ENCODE measurements at regions not wholly inside any gene's neighbourhood (a gene's known extent, or its start where the extent isn't known, plus 50 kb on each side); places are given as distances from the start of the nearest gene placed in this dataset.

DNA sequence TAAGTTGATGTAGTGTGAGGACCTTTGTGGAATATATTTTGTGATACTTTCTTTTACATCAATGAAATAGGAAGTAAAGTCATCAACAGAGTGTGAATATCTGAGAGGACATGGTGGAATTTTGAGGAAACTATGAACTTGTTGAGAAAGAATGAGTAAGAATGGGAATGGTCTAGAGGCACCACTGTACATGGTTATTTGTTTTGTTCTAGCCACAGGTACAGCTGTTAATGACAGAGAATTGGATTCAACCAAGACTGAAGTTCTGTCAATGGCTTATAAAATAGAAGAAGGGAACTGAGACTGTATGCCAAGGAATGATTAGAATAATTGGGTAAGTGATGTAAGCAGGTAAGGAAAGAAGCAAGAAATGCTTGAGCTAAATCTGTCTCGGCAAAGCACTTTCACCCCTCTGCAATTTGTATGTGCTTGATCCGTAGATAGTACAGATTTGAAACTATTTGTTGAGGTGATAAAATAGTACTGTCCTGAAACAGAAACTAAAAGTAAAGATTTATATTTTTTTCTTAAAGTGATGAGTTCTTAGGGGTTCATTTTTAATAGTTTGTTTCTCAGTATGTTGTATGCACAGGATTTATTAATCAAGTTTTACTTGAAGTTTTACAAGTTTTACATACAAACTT, 468.8 kb upstream of the SMC2 start:
- TF ChIP-seq, protein P1, sequence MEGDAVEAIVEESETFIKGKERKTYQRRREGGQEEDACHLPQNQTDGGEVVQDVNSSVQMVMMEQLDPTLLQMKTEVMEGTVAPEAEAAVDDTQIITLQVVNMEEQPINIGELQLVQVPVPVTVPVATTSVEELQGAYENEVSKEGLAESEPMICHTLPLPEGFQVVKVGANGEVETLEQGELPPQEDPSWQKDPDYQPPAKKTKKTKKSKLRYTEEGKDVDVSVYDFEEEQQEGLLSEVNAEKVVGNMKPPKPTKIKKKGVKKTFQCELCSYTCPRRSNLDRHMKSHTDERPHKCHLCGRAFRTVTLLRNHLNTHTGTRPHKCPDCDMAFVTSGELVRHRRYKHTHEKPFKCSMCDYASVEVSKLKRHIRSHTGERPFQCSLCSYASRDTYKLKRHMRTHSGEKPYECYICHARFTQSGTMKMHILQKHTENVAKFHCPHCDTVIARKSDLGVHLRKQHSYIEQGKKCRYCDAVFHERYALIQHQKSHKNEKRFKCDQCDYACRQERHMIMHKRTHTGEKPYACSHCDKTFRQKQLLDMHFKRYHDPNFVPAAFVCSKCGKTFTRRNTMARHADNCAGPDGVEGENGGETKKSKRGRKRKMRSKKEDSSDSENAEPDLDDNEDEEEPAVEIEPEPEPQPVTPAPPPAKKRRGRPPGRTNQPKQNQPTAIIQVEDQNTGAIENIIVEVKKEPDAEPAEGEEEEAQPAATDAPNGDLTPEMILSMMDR (conservative IDR thresholded peaks at IDR 0.05; ENCODE audit: low read depth, low read length) = no peak
- DNase-seq (ENCODE audit: low read depth) = no peak

DNA sequence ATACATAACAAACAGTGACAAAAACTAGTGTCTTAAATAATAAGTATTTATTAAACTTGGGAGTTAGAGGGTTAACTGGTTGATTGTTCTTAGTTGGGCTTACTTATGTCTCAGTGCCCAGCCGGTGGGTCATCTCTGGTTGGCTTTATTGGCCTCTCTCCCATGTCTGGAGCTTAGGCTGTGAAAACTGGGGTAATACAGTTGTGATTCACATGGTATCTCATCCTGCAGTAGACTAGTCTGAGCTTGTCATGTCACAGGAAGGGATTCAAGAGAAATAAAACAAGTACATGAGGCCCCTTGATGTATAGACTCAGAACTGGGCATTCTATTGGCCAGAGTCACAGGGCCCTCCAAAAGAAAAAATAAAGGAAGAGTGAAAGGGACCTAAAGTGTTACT, 466.4 kb upstream of the SMC2 start:
- H3K4me3 ChIP-seq (ENCODE audit: low read depth, low read length) = no peak overlapping the region
- DNase-seq (ENCODE audit: low read depth) = no peak
- TF ChIP-seq, protein P1 (conservative IDR thresholded peaks at IDR 0.05; ENCODE audit: low read depth, low read length) = no peak

More for the DNA sequence above, 468.8 kb upstream of the SMC2 start:
- H3K4me3 ChIP-seq (ENCODE audit: low read depth, low read length) = no peak overlapping the region

DNA sequence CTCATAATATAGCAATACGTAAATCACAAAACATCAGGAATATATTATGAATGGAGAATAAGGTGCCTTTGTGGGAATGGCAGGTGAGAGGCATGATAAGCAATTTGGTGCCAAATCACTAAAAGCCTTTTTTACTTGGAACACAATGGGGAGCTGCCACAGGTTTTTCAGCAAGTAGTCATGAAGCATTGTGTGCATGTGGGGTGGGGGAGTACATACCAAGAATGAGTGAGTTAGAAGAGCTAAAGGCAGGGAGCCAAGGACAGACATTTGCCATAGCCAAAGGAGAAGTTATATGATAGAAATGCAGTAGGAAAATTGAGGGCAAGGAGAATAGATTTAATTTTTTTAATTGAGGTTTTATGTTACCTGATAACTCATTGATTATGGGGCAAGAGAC, 445.0 kb upstream of the SMC2 start:
- TF ChIP-seq, protein P1 (conservative IDR thresholded peaks at IDR 0.05; ENCODE audit: low read depth, low read length) = no peak
- no peak overlapping the region for H3K4me3 ChIP-seq (ENCODE audit: low read depth, low read length)
- no peak for DNase-seq (ENCODE audit: low read depth)

DNA sequence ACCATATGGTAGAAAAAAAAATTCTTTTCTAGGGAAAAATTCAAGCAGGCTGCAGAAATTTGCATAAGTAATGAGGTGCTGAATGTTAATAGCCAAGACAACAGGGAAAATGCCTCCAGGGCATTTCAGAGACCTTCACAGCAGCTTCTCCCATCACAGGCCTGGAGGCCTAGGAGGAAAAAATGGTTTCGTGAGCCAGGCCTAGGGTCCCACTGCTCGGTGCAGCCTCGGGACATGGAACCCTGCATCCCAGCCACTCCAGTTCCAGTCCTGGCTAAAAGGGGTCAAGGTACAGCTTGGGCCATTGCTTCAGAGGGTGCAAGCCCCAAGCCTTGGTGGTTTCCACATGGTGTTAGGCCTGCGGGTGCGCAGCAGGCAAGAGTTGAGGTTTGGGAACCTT, 436.0 kb upstream of the SMC2 start:
- no peak for DNase-seq (ENCODE audit: low read depth)

DNA sequence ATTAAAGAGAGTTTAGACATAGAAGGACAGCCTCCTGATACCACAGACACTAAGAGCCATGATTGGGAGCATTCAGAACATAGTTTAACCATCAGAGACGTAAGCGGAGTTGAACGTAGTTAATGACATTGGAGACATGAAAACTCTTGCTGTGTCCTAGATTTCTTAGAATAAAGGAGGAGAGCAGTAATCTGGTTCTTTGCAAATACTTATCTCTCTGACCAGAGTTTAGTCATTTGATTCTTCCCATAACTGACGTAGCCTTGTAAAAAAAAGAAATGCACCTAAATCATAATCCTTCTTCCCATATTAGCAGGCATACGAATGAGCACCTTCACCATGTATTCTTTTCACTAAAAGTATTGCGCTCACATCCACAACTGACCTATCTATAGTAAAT, 433.3 kb upstream of the SMC2 start:
- no peak overlapping the region for H3K4me3 ChIP-seq (ENCODE audit: low read depth, low read length)
- TF ChIP-seq, protein P1 (conservative IDR thresholded peaks at IDR 0.05; ENCODE audit: low read depth, low read length) = no peak
- DNase-seq (ENCODE audit: low read depth) = no peak

More for the DNA sequence above, 436.0 kb upstream of the SMC2 start:
- TF ChIP-seq, protein P1 (conservative IDR thresholded peaks at IDR 0.05; ENCODE audit: low read depth, low read length) = no peak
- H3K4me3 ChIP-seq (ENCODE audit: low read depth, low read length) = no peak overlapping the region

DNA sequence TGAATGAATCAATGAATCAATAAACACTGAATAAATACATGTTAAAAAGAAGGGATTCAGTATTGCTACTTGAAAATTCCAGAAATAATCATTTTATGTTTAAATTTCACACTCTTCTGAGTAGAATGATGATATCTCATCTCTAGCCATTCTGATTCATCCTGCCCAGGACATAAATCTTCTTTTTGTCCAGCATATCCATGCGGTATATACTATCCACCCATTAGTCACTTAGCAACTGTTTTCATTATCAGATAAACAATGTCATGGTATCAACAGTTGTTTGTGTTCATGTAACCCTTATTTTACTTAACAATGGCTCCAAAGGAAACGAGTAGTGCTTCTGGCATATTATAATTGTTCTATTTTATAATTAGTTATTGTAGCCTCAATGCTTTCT, 432.4 kb upstream of the SMC2 start:
- no peak for DNase-seq (ENCODE audit: low read depth)
- TF ChIP-seq, protein P1 (conservative IDR thresholded peaks at IDR 0.05; ENCODE audit: low read depth, low read length) = no peak
- H3K4me3 ChIP-seq (ENCODE audit: low read depth, low read length) = no peak overlapping the region

DNA sequence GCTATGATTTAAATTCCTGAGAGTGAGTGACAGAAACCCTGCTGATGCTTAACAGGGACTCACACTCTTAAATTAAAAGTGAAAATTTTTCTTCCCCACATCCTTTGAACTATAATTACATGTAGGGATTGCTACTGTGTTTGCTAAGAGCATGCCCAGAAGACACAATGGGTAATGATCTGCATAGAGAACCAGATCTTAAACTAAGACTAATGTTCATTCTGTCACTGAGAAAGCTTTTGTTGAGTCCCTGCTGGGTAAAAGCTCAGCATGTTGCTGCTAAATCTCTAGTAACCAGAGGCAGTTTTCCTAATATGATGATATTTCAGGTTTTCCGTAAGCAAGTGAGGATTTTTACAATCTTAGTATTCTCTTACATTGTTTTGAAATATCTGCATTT, 424.8 kb upstream of the SMC2 start:
- TF ChIP-seq, protein P1 (conservative IDR thresholded peaks at IDR 0.05; ENCODE audit: low read depth, low read length) = no peak
- no peak overlapping the region for H3K4me3 ChIP-seq (ENCODE audit: low read depth, low read length)
- DNase-seq (ENCODE audit: low read depth) = no peak
